Large intestine (tissue), 3 donors: ENCODE measurements at regions not wholly inside any gene's neighbourhood (a gene's known extent, or its start where the extent isn't known, plus 50 kb on each side); places are given as distances from the start of the nearest gene placed in this dataset.
"Not testable (repeated sequence)": the region's sequence is repeated elsewhere in the genome, so short reads cannot be mapped to it uniquely, and the experiment has no call there.

Source experiments
- DNase-seq, 2 donors: peaks; one replicate each; pipeline versions ENCODE4 v3.0.0 to v3.0.0-alpha.2; 2013
- H3K27ac ChIP-seq: one replicate; pipeline ENCODE4 v1.5.1; 2013; ENCODE audit warnings: low read length
- H3K27me3 ChIP-seq: 2 replicates; pipeline ENCODE4 v1.6.1; 2013; ENCODE audit warnings: low read length; ENCODE audit not compliant: control insufficient read depth, insufficient read depth
- H3K36me3 ChIP-seq: 2 replicates; pipeline ENCODE4 v1.6.1; 2013; ENCODE audit warnings: low read length; ENCODE audit not compliant: control insufficient read depth, insufficient read depth
- H3K4me1 ChIP-seq: one replicate; pipeline ENCODE4 v1.6.1; 2013; ENCODE audit warnings: low read length; ENCODE audit not compliant: control insufficient read depth, insufficient read depth
- H3K4me3 ChIP-seq: one replicate; pipeline ENCODE4 v1.5.1; 2013; ENCODE audit warnings: low read length
- H3K9me3 ChIP-seq: one replicate; pipeline ENCODE4 v1.6.1; 2013; ENCODE audit warnings: mild to moderate bottlenecking, low read depth, low read length, moderate library complexity; ENCODE audit not compliant: control insufficient read depth
- WGBS: methylation state at CpG from one replicate; pipeline ENCODE4 v1.1.5; 2013; ENCODE audit warnings: low lambda C conversion rate; ENCODE audit not compliant: insufficient coverage; 5-methylcytosine and 5-hydroxymethylcytosine counted together

DNA sequence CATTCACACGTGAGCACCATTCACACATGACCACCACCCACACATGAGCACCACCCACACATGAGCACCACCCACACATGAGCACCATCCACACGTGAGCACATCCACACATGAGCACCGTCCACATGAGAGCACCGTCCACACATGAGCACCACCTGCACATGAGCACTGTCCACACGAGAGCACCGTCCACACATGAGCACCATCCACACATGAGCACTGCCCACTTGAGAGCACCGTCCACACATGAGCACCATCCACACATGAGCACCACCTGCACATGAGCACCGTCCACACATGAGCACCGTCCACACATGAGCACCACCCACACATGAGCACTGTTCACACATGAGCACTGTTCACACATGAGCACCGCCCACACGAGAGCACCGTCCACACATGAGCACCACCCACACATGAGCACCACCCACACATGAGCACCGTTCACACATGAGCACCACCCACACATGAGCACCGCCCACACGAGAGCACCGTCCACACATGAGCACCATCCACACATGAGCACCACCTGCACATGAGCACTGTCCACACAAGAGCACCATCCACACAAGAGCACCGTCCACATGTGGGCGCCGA lies 471.3 kb upstream of the SALL3 start:
- WGBS = no CpG with 5 or more reads among the region's 19 CpGs
- H3K4me3 ChIP-seq = not testable (repeated sequence)

DNA sequence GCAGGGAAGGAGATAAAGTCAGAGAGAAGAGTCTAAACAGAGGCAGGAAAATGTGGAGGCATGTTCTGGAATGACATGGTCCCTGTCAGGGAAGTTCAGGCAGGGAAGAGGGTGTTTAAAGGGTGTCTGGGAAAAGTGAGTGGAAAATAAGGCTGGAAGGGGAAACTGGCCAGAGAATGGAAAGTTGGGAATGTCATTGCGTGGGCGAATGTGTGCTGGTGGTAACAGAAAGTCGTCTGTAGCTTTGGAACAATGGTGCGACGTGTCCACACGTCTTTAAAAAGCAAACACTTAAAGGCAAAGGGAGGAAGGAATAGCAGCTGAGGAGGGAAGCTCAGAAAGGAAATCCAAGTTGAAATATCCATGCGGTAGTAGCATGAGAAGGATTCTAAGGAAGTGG lies 469.5 kb upstream of the SALL3 start:
- 64% methylated on average over 6 of the region's 7 CpGs for WGBS
- Histone ChIP-seq H3K36me3 (no peaks in the 10 kb centered on the region), H3K4me1 (no peaks in the 10 kb centered on the region), H3K27ac (no peak overlapping the region), H3K27me3 (no peaks in the 10 kb centered on the region), H3K9me3 (peaks cover 7% of the 10 kb centered on the region), H3K4me3 (no peak overlapping the region)
- no peak for DNase-seq

More for the DNA sequence above, 471.3 kb upstream of the SALL3 start:
- not testable (repeated sequence) for H3K4me1 ChIP-seq, H3K27me3 ChIP-seq, DNase-seq, H3K27ac ChIP-seq, H3K36me3 ChIP-seq
- peaks cover 18% of the 10 kb centered on the region for H3K9me3 ChIP-seq

DNA sequence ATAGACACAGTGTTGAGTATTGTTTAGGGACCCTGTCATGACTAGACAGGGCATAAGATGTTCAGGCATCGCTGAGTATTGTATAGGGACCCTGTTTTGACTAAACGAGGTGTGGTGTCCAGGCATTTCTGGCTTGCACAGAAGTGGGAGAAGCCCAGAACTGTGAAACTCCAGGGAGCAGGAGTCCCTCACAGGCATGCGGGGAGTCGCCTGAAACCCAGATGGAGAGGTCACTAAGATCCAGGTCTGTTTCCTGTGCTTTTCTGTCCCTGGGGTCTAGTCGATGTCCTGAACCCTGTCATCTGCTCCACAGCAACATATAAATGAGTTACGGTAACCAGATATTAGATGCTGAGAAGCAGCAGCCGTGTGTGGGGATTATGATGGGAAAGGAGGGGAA lies 469.0 kb upstream of the SALL3 start:
- WGBS = 80% methylated on average over 1 of the region's 7 CpGs
- Histone ChIP-seq H3K27ac (no peak overlapping the region), H3K27me3 (no peaks in the 10 kb centered on the region), H3K4me3 (no peak overlapping the region), H3K36me3 (no peaks in the 10 kb centered on the region), H3K4me1 (no peaks in the 10 kb centered on the region), H3K9me3 (peaks cover 4% of the 10 kb centered on the region)
- DNase-seq = no peak

DNA sequence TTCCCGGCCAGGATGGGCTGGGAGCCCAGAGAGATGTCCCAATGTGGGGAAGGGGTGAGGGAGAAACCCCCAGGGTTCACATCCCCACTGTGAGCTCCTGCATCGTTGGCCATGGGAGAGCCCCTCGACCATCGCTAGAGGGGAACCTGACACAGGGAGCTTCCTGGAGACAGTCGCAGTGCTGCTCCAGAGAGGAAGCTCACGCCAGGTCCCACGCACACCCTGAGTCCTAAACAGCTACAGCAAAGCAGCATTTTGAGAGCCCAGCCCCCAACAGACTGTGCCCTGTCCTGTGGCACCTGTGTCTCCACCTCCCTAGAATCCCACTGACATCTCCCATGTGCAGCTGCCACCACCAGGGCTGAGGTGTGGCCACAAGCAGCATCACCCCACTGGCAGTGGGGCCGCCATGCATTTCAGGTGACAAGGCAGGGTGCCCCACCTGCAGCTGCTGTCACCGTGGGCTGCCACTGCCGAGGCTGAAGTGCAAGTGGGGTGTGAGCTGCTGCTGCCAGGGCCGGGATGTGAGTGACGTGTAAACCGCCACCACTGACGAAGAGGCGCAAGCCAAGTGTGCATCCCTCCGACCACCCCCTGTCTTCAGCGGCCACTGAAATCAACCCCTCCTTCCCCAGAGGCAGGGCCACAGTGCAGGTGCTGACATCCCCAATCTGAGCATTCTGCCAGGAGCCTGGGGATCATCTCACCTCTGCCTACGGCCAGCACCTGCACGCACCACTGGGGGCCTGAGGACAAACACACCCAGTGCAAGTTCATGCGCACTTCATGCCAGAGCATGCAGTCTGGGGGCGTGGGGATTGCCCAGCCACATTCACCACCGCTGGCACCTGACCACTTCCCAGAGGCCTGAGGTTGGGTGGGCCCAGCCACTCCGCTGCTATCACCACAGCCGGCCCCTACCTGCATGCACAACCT lies 467.7 kb upstream of the SALL3 start:
- Histone ChIP-seq H3K9me3 (no peaks in the 10 kb centered on the region), H3K4me3 (no peak overlapping the region), H3K4me1 (no peaks in the 10 kb centered on the region), H3K27me3 (no peaks in the 10 kb centered on the region), H3K36me3 (no peaks in the 10 kb centered on the region), H3K27ac (no peak overlapping the region)
- no peak for DNase-seq
- no CpG with 5 or more reads among the region's 24 CpGs for whole genome bisulfite sequencing

DNA sequence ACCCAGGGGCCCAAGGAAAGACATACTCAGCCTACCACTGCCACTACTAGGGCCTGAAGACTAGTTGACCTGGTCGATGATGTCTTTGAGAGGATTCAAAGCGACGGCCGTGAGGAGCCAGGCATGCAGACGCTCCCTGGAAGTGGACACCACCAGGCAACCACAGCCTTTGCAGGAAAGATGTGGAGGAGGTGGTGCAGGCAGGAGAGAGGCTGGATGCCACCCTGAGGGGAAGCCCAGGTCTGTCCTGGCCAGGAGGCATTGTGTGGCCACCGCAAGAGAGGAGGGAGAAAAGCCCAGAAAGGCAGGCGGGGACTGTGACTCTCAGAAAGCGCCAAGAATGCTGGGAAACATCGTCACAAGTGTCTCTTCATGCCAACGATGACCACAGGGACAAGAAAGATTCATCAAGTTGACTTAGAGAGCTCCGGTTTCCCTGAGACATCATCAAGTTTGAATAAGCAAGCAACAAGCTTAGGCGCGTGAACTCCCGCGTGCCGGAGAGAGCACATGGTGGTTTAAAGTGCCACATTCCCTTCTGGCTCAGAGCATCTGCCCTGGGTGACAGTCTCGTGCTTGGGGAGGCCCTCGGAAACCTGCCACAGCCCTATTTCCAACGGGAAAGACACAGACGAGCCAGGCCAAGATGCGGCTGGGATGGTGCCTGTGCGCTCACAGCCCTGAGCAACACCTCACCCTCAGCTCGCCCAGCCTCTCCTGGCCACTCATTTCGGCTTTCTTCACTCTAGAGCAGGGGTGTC lies 464.5 kb upstream of the SALL3 start:
- DNase-seq = no peak
- no peaks in the 10 kb centered on the region for H3K4me1 ChIP-seq
- no peak overlapping the region for H3K27ac ChIP-seq
- peaks cover 21% of the 10 kb centered on the region for H3K9me3 ChIP-seq
- H3K36me3 ChIP-seq = no peaks in the 10 kb centered on the region
- no peaks in the 10 kb centered on the region for H3K27me3 ChIP-seq
- WGBS = no CpG with 5 or more reads among the region's 24 CpGs
- H3K4me3 ChIP-seq = no peak overlapping the region

DNA sequence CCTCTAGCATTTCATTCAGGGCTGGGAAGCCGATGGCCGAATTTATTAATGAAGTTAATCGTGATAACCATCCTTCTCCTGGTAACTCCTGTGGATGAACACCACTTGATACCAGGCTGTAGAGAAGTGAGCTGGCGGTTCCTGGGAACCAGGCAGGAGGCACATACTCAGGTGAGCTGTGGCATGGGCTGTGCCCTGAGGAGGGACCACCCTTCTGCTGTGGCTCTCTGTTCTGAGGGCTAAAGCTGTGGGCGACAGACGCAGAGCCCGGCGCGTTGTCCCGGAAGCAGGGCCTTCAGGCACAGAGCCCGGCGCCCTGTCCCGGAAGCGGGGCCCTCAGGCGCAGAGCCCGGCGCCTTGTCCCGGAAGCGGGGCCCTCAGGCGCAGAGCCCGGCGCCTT lies 462.3 kb upstream of the SALL3 start:
- Histone ChIP-seq H3K9me3 (peaks cover 21% of the 10 kb centered on the region), H3K36me3 (no peaks in the 10 kb centered on the region), H3K27me3 (no peaks in the 10 kb centered on the region), H3K27ac (no peak overlapping the region), H3K4me1 (no peaks in the 10 kb centered on the region), H3K4me3 (no peak overlapping the region)
- no peak for DNase-seq
- no CpG with 5 or more reads among the region's 22 CpGs for WGBS

DNA sequence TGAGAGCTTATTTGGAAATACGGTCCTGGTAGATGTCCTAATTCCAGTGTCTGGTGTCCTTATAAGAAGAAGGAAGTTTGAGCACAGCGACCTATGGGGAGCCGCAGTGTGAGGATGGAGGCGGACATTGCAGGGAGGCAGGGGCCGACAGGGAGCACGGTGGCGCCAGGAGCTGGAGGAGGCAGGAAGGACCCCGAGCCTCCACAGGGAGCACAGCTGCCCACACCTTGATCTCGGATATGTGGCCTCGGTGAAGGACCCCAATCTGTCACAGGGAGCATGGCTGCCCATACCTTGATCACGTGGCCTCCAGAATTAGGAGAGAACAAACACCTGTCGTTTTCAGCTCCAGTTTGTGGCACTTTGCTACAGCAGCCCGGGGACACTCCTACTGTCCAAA lies 461.6 kb upstream of the SALL3 start:
- H3K4me1 ChIP-seq = no peaks in the 10 kb centered on the region
- no CpG with 5 or more reads among the region's 13 CpGs for WGBS
- DNase-seq = no peak
- H3K9me3 ChIP-seq = peaks cover 24% of the 10 kb centered on the region
- H3K27ac ChIP-seq = no peak overlapping the region
- H3K4me3 ChIP-seq = no peak overlapping the region
- H3K27me3 ChIP-seq = no peaks in the 10 kb centered on the region
- H3K36me3 ChIP-seq = no peaks in the 10 kb centered on the region

DNA sequence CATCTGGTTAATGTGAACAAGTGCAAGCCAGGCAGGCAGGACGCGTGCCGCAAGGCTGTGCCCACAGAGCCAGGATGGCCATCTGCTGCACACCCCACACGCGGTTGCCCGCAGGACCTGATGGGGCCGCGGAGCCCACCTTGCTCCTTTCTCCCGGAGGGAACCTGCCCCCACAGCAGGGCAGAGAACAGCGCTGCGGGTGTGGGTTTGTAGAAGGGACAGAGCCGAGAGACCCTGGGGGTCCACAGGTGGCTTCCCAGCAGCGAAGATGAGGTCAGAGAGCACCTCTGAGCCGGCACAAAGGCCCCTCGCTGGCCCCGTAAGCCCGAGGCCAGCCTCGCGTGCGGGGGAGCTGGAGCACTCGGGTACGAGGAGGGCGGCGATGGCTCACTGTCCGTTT lies 460.8 kb upstream of the SALL3 start:
- Histone ChIP-seq H3K4me1 (no peaks in the 10 kb centered on the region), H3K27ac (no peak overlapping the region), H3K9me3 (peaks cover 26% of the 10 kb centered on the region), H3K27me3 (no peaks in the 10 kb centered on the region), H3K4me3 (no peak overlapping the region), H3K36me3 (no peaks in the 10 kb centered on the region)
- no CpG with 5 or more reads among the region's 25 CpGs for WGBS
- no peak for DNase-seq

DNA sequence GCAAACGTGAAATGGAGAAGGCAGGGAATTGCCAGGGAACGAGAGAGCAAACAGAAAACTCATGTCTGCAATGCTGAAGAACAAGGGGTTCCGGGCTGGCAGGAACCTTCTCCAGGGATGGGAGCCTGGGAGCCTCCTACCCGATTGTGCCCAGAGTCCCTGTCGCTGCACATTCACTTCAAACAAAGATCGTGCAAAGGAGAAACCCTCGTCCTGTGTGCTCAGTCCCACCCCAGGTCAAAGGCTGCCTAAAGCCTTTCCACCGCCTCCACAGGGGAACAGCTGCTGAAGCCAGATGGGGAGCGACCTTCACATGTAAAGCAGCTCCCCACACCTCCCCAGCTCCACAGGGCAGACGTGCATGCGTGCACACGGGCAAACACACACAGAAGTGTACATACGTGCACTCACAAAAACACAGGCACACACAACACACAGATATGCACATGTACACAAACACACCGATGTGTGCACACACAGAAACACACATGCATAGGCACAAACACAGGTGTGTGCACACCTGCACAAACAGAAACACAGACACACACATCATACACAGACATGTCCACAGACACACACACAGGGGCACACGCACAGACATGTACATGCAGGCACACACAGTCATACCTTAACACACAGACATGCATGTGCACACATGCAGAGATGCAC lies 460.1 kb upstream of the SALL3 start:
- H3K4me1 ChIP-seq = no peaks in the 10 kb centered on the region
- H3K9me3 ChIP-seq = peaks cover 28% of the 10 kb centered on the region
- DNase-seq = no peak
- H3K27ac ChIP-seq = no peak overlapping the region
- H3K4me3 ChIP-seq = no peak overlapping the region
- no peaks in the 10 kb centered on the region for H3K36me3 ChIP-seq
- WGBS = 43% methylated on average over 2 of the region's 15 CpGs
- H3K27me3 ChIP-seq = no peaks in the 10 kb centered on the region

DNA sequence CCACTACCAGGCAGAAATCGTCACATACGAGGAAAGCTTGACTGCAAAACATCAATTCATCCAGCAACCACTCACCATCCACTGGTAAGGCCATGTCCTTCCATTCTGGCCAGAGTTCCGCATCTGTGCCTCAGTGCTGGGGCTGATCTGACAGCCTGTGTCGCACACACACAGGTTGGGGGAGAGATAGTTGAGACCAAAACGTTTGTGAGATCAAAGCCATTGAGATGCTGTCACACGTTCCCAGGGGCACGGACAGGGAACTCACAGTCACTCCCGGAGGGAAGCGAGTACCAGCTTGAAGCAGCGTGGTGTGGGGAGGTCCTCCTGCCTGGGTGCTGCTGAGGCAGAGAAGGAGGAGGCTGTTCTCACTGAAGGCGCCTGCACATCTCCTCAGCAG lies 458.5 kb upstream of the SALL3 start:
- H3K4me3 ChIP-seq = no peak overlapping the region
- no peaks in the 10 kb centered on the region for H3K27me3 ChIP-seq
- DNase-seq = no peak
- H3K4me1 ChIP-seq = no peaks in the 10 kb centered on the region
- WGBS = no CpG with 5 or more reads among the region's 11 CpGs
- no peak overlapping the region for H3K27ac ChIP-seq
- H3K36me3 ChIP-seq = no peaks in the 10 kb centered on the region
- peaks cover 28% of the 10 kb centered on the region for H3K9me3 ChIP-seq
